ENCODE measurements at regions not wholly inside any gene's neighbourhood (a gene's known extent, or its start where the extent isn't known, plus 50 kb on each side); places are given as distances from the start of the nearest gene placed in this dataset.

DNA sequence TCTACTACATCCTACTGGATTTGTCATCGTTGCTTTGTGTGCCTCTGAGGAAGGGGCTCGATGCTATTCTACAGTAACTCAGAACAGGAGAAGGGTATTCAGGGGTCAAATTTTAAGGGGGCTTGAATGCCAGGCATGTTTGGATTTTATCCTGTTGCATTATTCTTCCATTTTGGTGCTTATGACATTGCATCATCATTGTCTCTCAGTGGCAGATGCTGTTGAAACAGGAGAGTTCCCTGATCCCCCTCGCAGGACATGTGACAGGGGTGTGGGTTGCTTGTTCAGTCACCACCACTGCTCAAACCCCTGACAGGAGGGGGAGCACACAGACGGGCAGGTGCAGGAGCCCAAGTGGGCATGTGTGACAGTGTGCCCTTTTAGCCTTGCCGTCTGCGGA lies 156.7 kb downstream of the SLC4A3 start:
- no peak overlapping the region for H3K4me2 ChIP-seq (ENCODE audit: insufficient read depth, low read length)
- no peaks in the 10 kb centered on the region for H3K4me1 ChIP-seq (ENCODE audit: insufficient read depth, low read length)
- no peak for DNase-seq (ENCODE audit: insufficient read length, low spot score, missing footprints)
- TF ChIP-seq, protein P1, sequence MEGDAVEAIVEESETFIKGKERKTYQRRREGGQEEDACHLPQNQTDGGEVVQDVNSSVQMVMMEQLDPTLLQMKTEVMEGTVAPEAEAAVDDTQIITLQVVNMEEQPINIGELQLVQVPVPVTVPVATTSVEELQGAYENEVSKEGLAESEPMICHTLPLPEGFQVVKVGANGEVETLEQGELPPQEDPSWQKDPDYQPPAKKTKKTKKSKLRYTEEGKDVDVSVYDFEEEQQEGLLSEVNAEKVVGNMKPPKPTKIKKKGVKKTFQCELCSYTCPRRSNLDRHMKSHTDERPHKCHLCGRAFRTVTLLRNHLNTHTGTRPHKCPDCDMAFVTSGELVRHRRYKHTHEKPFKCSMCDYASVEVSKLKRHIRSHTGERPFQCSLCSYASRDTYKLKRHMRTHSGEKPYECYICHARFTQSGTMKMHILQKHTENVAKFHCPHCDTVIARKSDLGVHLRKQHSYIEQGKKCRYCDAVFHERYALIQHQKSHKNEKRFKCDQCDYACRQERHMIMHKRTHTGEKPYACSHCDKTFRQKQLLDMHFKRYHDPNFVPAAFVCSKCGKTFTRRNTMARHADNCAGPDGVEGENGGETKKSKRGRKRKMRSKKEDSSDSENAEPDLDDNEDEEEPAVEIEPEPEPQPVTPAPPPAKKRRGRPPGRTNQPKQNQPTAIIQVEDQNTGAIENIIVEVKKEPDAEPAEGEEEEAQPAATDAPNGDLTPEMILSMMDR (IDR thresholded peaks at IDR 0.05; ENCODE audit: extremely low read depth, low read depth, low read length): no peak
- no peak overlapping the region for H3K27ac ChIP-seq (ENCODE audit: low read depth, low read length)
- H2AFZ ChIP-seq (ENCODE audit: low read length): no peak overlapping the region
- H3K36me3 ChIP-seq (ENCODE audit: insufficient read depth, low read length): no peaks in the 10 kb centered on the region
- no peaks in the 10 kb centered on the region for H3K27me3 ChIP-seq (ENCODE audit: insufficient read depth, low read length)
- H3K4me3 ChIP-seq (ENCODE audit: insufficient read depth, low read length): no peak overlapping the region
- H3K79me2 ChIP-seq (ENCODE audit: insufficient read depth, low read length): no peaks in the 10 kb centered on the region
- no peaks in the 10 kb centered on the region for H4K20me1 ChIP-seq (ENCODE audit: insufficient read depth, low read length)
- no peaks in the 10 kb centered on the region for H3K9me3 ChIP-seq (ENCODE audit: low read depth, low read length)

DNA sequence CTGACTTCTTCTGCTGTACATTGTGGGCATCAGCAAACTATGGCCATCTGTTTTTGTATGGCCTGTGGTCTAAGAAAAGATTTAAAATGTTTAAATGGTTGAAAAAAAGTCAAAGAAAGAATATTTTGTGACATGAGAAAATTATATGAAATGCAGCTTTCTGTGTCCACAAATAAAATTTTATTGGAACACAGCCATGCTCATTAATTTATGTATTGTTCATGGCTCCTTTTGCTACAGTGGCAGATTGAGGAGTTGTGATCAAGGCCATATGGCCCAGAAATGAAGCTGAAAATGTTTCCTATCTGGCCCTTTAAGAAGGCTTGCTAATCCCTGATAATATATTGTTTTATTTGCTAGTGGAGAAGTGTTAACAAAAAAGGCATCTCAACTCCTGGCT lies 162.0 kb downstream of the SLC4A3 start:
- no peaks in the 10 kb centered on the region for H3K9me3 ChIP-seq (ENCODE audit: low read depth, low read length)
- no peaks in the 10 kb centered on the region for H4K20me1 ChIP-seq (ENCODE audit: insufficient read depth, low read length)
- no peak overlapping the region for H3K4me2 ChIP-seq (ENCODE audit: insufficient read depth, low read length)
- H3K27me3 ChIP-seq (ENCODE audit: insufficient read depth, low read length): no peaks in the 10 kb centered on the region
- H3K27ac ChIP-seq (ENCODE audit: low read depth, low read length): no peak overlapping the region
- H3K4me1 ChIP-seq (ENCODE audit: insufficient read depth, low read length): no peaks in the 10 kb centered on the region
- H3K4me3 ChIP-seq (ENCODE audit: insufficient read depth, low read length): no peak overlapping the region
- H3K79me2 ChIP-seq (ENCODE audit: insufficient read depth, low read length): no peaks in the 10 kb centered on the region
- TF ChIP-seq, protein P1 (IDR thresholded peaks at IDR 0.05; ENCODE audit: extremely low read depth, low read depth, low read length): no peak
- no peak for DNase-seq (ENCODE audit: insufficient read length, low spot score, missing footprints)
- no peak overlapping the region for H2AFZ ChIP-seq (ENCODE audit: low read length)
- no peaks in the 10 kb centered on the region for H3K36me3 ChIP-seq (ENCODE audit: insufficient read depth, low read length)

DNA sequence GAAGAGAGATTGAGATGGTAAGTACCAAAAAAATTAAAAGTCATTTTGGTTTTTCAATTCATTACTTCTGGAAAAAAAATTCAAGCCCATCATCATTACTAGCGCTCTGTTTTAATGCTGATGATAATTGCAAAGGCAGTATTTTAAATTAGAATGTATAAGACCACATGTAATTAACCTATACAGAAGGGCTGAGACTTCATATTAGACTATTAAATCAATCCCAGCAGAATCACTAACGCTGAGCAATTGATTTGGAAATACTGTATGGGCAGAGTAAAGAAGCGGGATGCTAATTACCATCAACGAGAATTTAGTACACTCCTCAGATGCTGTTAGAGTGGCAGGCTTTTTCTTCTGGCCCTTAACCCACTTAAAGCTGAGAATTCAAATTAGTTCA lies 165.0 kb downstream of the SLC4A3 start:
- Histone ChIP-seq H3K4me2 (ENCODE audit: insufficient read depth, low read length) (no peak overlapping the region), H3K36me3 (ENCODE audit: insufficient read depth, low read length) (no peaks in the 10 kb centered on the region), H3K9me3 (ENCODE audit: low read depth, low read length) (no peaks in the 10 kb centered on the region), H4K20me1 (ENCODE audit: insufficient read depth, low read length) (no peaks in the 10 kb centered on the region), H3K27me3 (ENCODE audit: insufficient read depth, low read length) (no peaks in the 10 kb centered on the region), H3K27ac (ENCODE audit: low read depth, low read length) (no peak overlapping the region), H3K4me1 (ENCODE audit: insufficient read depth, low read length) (no peaks in the 10 kb centered on the region), H3K4me3 (ENCODE audit: insufficient read depth, low read length) (no peak overlapping the region), H2AFZ (ENCODE audit: low read length) (no peak overlapping the region), H3K79me2 (ENCODE audit: insufficient read depth, low read length) (no peaks in the 10 kb centered on the region)
- DNase-seq (ENCODE audit: insufficient read length, low spot score, missing footprints): no peak
- TF ChIP-seq, protein P1 (IDR thresholded peaks at IDR 0.05; ENCODE audit: extremely low read depth, low read depth, low read length): no peak

GRCh38 chr2:219798430-219798829 lies 171.0 kb downstream of the SLC4A3 start:
- Histone ChIP-seq H4K20me1 (ENCODE audit: insufficient read depth, low read length) (no peaks in the 10 kb centered on the region), H3K27ac (ENCODE audit: low read depth, low read length) (no peak overlapping the region), H3K4me1 (ENCODE audit: insufficient read depth, low read length) (no peaks in the 10 kb centered on the region), H3K79me2 (ENCODE audit: insufficient read depth, low read length) (no peaks in the 10 kb centered on the region), H3K4me3 (ENCODE audit: insufficient read depth, low read length) (no peak overlapping the region), H3K4me2 (ENCODE audit: insufficient read depth, low read length) (no peak overlapping the region), H2AFZ (ENCODE audit: low read length) (no peak overlapping the region), H3K27me3 (ENCODE audit: insufficient read depth, low read length) (no peaks in the 10 kb centered on the region), H3K9me3 (ENCODE audit: low read depth, low read length) (no peaks in the 10 kb centered on the region), H3K36me3 (ENCODE audit: insufficient read depth, low read length) (no peaks in the 10 kb centered on the region)
- TF ChIP-seq, protein P1 (IDR thresholded peaks at IDR 0.05; ENCODE audit: extremely low read depth, low read depth, low read length): no peak
- DNase-seq (ENCODE audit: insufficient read length, low spot score, missing footprints): no peak
